SK-N-SH (cell line): ENCODE measurements at regions not wholly inside any gene's neighbourhood (a gene's known extent, or its start where the extent isn't known, plus 50 kb on each side); places are given as distances from the start of the nearest gene placed in this dataset.

Source experiments
- CTCF ChIA-PET: fragments of 300-600, 350-600 bp; formaldehyde crosslinking; extraction: SDS; loops from one replicate; lab custom pipeline; 2021; lab: Yijun Ruan, JAX
- POLR2A ChIA-PET: fragments of 350-600 bp; sonication (Branson Sonifier 250); formaldehyde crosslinking; extraction: SDS; loops from one replicate; lab custom pipeline; 2020; ENCODE audit warnings: antibody characterized with exemption, inconsistent platforms; lab: Yijun Ruan, JAX
- DNase-seq: peaks from one replicate; pipeline ENCODE4 v3.0.0; 2012
- H2AFZ ChIP-seq: fragments of 200-600 bp; sonication (generic); 2 replicates; pipeline ENCODE4 v1.8.1; 2016; ENCODE audit warnings: antibody characterized with exemption, mild to moderate bottlenecking, low read depth
- H3F3A ChIP-seq: fragments of 200-600 bp; sonication (generic); replicated peaks from 2 replicates; pipeline ENCODE3; 2016; ENCODE audit warnings: antibody characterized with exemption, mild to moderate bottlenecking; ENCODE audit not compliant: insufficient read depth
- H3K27ac ChIP-seq, 2 experiments: fragments of 200-500 bp in 1 of 2; fragments of 200-600 bp in 1 of 2; sonication (Bioruptor generic) in 1 of 2; sonication (generic), shearing (Covaris generic) in 1 of 2; 2 replicates each; pipeline versions ENCODE4 v1.5.1 to v1.6.1; 2014 to 2016; ENCODE audit warnings: low read depth in 2 of 2, inconsistent platforms in 1 of 2, low read length in 1 of 2, mild to moderate bottlenecking in 1 of 2, mixed read lengths in 1 of 2
- H3K27me3 ChIP-seq: fragments of 200-600 bp; sonication (generic), shearing (Covaris generic); 2 replicates; pipeline ENCODE4 v1.6.1; 2016; ENCODE audit warnings: mixed run types; ENCODE audit not compliant: insufficient read depth
- H3K36me3 ChIP-seq, 2 experiments: fragments of 200-500 bp in 1 of 2; fragments of 200-600 bp in 1 of 2; sonication (Bioruptor generic) in 1 of 2; sonication (generic) in 1 of 2; replicated peaks in 1 of 2; 2 replicates each; pipeline versions ENCODE3 to v1.5.1; 2014 to 2016; ENCODE audit warnings: low read length in 1 of 2, mild to moderate bottlenecking in 1 of 2; ENCODE audit not compliant: insufficient read depth in 2 of 2, control insufficient read depth in 1 of 2
- H3K4me1 ChIP-seq, 2 experiments: fragments of 200-500 bp in 1 of 2; fragments of 200-600 bp in 1 of 2; sonication (Bioruptor generic) in 1 of 2; sonication (generic), shearing (Covaris generic) in 1 of 2; 2 replicates each; pipeline versions ENCODE4 v1.5.1 to v1.6.1; 2014 to 2016; ENCODE audit warnings: low read depth in 1 of 2, low read length in 1 of 2, mixed run types in 1 of 2; ENCODE audit not compliant: insufficient read depth in 2 of 2, control insufficient read depth in 1 of 2
- H3K4me2 ChIP-seq: fragments of 200-600 bp; sonication (generic), shearing (Covaris generic); 2 replicates; pipeline ENCODE4 v1.6.1; 2017; ENCODE audit warnings: mixed run types
- H3K4me3 ChIP-seq, 2 experiments: fragments of 200-500 bp in 1 of 2; fragments of 200-600 bp in 1 of 2; sonication (Bioruptor generic) in 1 of 2; sonication (generic), shearing (Covaris generic) in 1 of 2; 2 replicates each; pipeline versions ENCODE4 v1.5.1 to v1.8.1; 2014 to 2016; ENCODE audit warnings: low read depth in 2 of 2, inconsistent platforms in 1 of 2, low read length in 1 of 2, mild to moderate bottlenecking in 1 of 2, mixed read lengths in 1 of 2, moderate library complexity in 1 of 2
- H3K79me2 ChIP-seq: fragments of 200-600 bp; sonication (generic); 2 replicates; pipeline ENCODE4 v1.8.1; 2017; ENCODE audit warnings: mild to moderate bottlenecking; ENCODE audit not compliant: insufficient read depth
- H3K9ac ChIP-seq: fragments of 200-600 bp; sonication (generic); 2 replicates; pipeline ENCODE4 v1.6.1; 2017; ENCODE audit warnings: mixed run types
- H3K9me2 ChIP-seq: fragments of 200-600 bp; sonication (generic); 2 replicates; pipeline ENCODE4 v1.6.1; 2017; ENCODE audit warnings: mixed run types
- H3K9me3 ChIP-seq: fragments of 200-600 bp; sonication (generic); 2 replicates; pipeline ENCODE4 v1.6.1; 2017; ENCODE audit warnings: mixed run types, mild to moderate bottlenecking, moderate library complexity
- H4K20me1 ChIP-seq: fragments of 200-600 bp; sonication (generic); 2 replicates; pipeline ENCODE4 v1.6.1; 2017; ENCODE audit warnings: mild to moderate bottlenecking, mixed run types; ENCODE audit not compliant: insufficient read depth
- FOSL2 ChIP-seq: IDR thresholded peaks from 2 replicates; pipeline ENCODE4 v1.4.0; 2012; ENCODE audit warnings: low read depth, mild to moderate bottlenecking, moderate library complexity, borderline replicate concordance
- GABPA ChIP-seq: IDR thresholded peaks from 2 replicates; pipeline ENCODE4 v1.4.0; 2012; ENCODE audit warnings: low read depth, mild to moderate bottlenecking
- NRF1 ChIP-seq: IDR thresholded peaks from 2 replicates; pipeline ENCODE4 v1.6.1; 2012; ENCODE audit warnings: low read depth, mild to moderate bottlenecking, low read length
- POLR2AphosphoS5 ChIP-seq: IDR thresholded peaks from 2 replicates; pipeline ENCODE4 v1.6.1; 2012; ENCODE audit warnings: low read depth, low read length
- RAD21 ChIP-seq: IDR thresholded peaks from 2 replicates; pipeline ENCODE4 v1.6.1; 2012; ENCODE audit warnings: mild to moderate bottlenecking, low read length
- RXRA ChIP-seq: IDR thresholded peaks from 2 replicates; pipeline ENCODE4 v1.4.0; 2012; ENCODE audit warnings: low read depth, mild to moderate bottlenecking, borderline replicate concordance
- SIN3A ChIP-seq: IDR thresholded peaks from 2 replicates; pipeline ENCODE4 v1.6.1; 2012; ENCODE audit warnings: low read depth, mild to moderate bottlenecking, low read length, moderate library complexity, borderline replicate concordance
- SMC3 ChIP-seq: IDR thresholded peaks from 2 replicates; pipeline ENCODE4 v1.6.1; 2012; ENCODE audit warnings: low read depth, low read length, improper control_type of control experiment
- TCF12 ChIP-seq: IDR thresholded peaks from 2 replicates; pipeline ENCODE4 v1.4.0; 2012
- USF2 ChIP-seq: fragments of 150-350 bp; IDR thresholded peaks from 2 replicates; pipeline ENCODE4 v1.6.1; 2017; ENCODE audit warnings: antibody characterized with exemption, low read length, low read depth, borderline replicate concordance
- ZBTB33 ChIP-seq: IDR thresholded peaks from 2 replicates; pipeline ENCODE4 v1.4.0; 2012; ENCODE audit warnings: low read depth, borderline replicate concordance
- WGBS: methylation state at CpG from one replicate; pipeline ENCODE4 v1.1.6; 2017; ENCODE audit warnings: low lambda C conversion rate; 5-methylcytosine and 5-hydroxymethylcytosine counted together

GRCh38 chr2:59259913-59260312 lies 1018.8 kb upstream of the FANCL start:
- H3K9ac ChIP-seq = no peak overlapping the region
- no peak overlapping the region for H2AFZ ChIP-seq
- no peak overlapping the region for H3K4me3 ChIP-seq
- H3F3A ChIP-seq = no peaks in the 10 kb centered on the region
- ChIA-PET POLR2A (no interaction called here), CTCF (no interaction called here)
- no peak for DNase-seq
- H3K4me2 ChIP-seq = no peak overlapping the region
- 25% methylated on average over 3 of the region's 3 CpGs for WGBS
- no peaks in the 10 kb centered on the region for H3K36me3 ChIP-seq
- no peaks in the 10 kb centered on the region for H3K9me2 ChIP-seq
- TF ChIP-seq USF2 = no peak
- H3K27me3 ChIP-seq = no peaks in the 10 kb centered on the region
- H3K4me1 ChIP-seq = no peaks in the 10 kb centered on the region
- H4K20me1 ChIP-seq = no peaks in the 10 kb centered on the region
- H3K9me3 ChIP-seq = no peaks in the 10 kb centered on the region
- no peak overlapping the region for H3K27ac ChIP-seq
- H3K79me2 ChIP-seq = no peaks in the 10 kb centered on the region

- Histone ChIP-seq H3K9me3 (no peaks in the 10 kb centered on the region), H3K4me2 (no peak overlapping the region), H3K9me2 (no peaks in the 10 kb centered on the region), H3K27me3 (no peaks in the 10 kb centered on the region), H3K4me3 (no peak overlapping the region), H3K36me3 (no peaks in the 10 kb centered on the region), H3K79me2 (no peaks in the 10 kb centered on the region), H3K4me1 (no peaks in the 10 kb centered on the region), H3F3A (no peaks in the 10 kb centered on the region), H3K9ac (no peak overlapping the region), H3K27ac (no peak overlapping the region), H2AFZ (no peak overlapping the region), H4K20me1 (no peaks in the 10 kb centered on the region)
- 21% methylated on average over 4 of the region's 4 CpGs for WGBS
- no peak for DNase-seq
- CTCF ChIA-PET = no interaction called here
- POLR2A ChIA-PET = no interaction called here
- TF ChIP-seq ZBTB33 = no peak
- no peak for TF ChIP-seq FOSL2
- no peak for TF ChIP-seq USF2
- no peak for TF ChIP-seq SIN3A
- no peak for TF ChIP-seq NRF1
- TF ChIP-seq RAD21 = no peak
Observed at GRCh38 chr2:59256290-59256689, 1015.2 kb upstream of the FANCL start.

GRCh38 chr2:59254279-59254678 lies 1013.2 kb upstream of the FANCL start:
- Histone ChIP-seq H3K27ac (no peak overlapping the region), H3K36me3 (no peaks in the 10 kb centered on the region), H3K9me2 (no peaks in the 10 kb centered on the region), H3K4me1 (no peaks in the 10 kb centered on the region), H3K9me3 (no peaks in the 10 kb centered on the region), H2AFZ (no peak overlapping the region), H3F3A (no peaks in the 10 kb centered on the region), H3K27me3 (no peaks in the 10 kb centered on the region), H3K79me2 (no peaks in the 10 kb centered on the region), H4K20me1 (no peaks in the 10 kb centered on the region), H3K9ac (no peak overlapping the region), H3K4me3 (no peak overlapping the region), H3K4me2 (no peak overlapping the region)
- no peak for TF ChIP-seq RXRA
- TF ChIP-seq POLR2AphosphoS5 = no peak
- TF ChIP-seq TCF12 = no peak
- TF ChIP-seq USF2 = no peak
- no peak for TF ChIP-seq GABPA
- no peak for TF ChIP-seq SMC3
- 33% methylated on average over 1 of the region's 1 CpG for WGBS
- POLR2A ChIA-PET = no interaction called here
- no peak for DNase-seq
- CTCF ChIA-PET = no interaction called here
